GM12878 (cell line): ENCODE measurements at regions not wholly inside any gene's neighbourhood (a gene's known extent, or its start where the extent isn't known, plus 50 kb on each side); places are given as distances from the start of the nearest gene placed in this dataset.

Experiments
- ATAC-seq: fragments of 200-7000 bp; cut with Tn5 transposase; 3 replicates; pipeline ENCODE4 v1.9.1; 2020; ENCODE audit warnings: mild to moderate bottlenecking, moderate library complexity
- BruUV-seq: library from RNA; stranded (reverse); fragments of 400-500 nt; replicated peaks from 2 replicates; lab custom pipeline; 2021; lab: Mats Ljungman, UMichigan
- CTCF ChIA-PET: fragments of 300-600 bp; sonication (Branson Sonifier 250); formaldehyde crosslinking; extraction: SDS; loops from one replicate; lab custom pipeline; 2021; ENCODE audit warnings: inconsistent platforms; lab: Yijun Ruan, JAX
- POLR2A ChIA-PET: fragments of 350-600 bp; formaldehyde crosslinking; extraction: SDS; loops from one replicate; lab custom pipeline; 2021; ENCODE audit warnings: inconsistent platforms; lab: Charles Lee
- RAD21 ChIA-PET: fragments of 300-600 bp; sonication (Branson Sonifier 250); formaldehyde crosslinking; loops from one replicate; lab custom pipeline; 2023; ENCODE audit warnings: antibody characterized with exemption; ENCODE audit not compliant: unreplicated experiment; lab: Charles Lee
- SMC1A ChIA-PET: fragments of 300-600 bp; sonication (Branson Sonifier 250); formaldehyde crosslinking; loops from one replicate; lab custom pipeline; 2023; ENCODE audit not compliant: unreplicated experiment, uncharacterized antibody; lab: Charles Lee
- DNase-seq: peaks from one replicate; pipeline ENCODE4 v3.0.0-alpha.2; 2011; ENCODE audit warnings: low read depth, low spot score
- FAIRE-seq: peaks from 3 replicates; lab custom pipeline; 2011; peaks lifted over from hg19 to GRCh38; lab: Jason Lieb, UNC
- H2AFZ ChIP-seq: 2 replicates; pipeline ENCODE4 v1.6.0; 2011; ENCODE audit warnings: low read depth, low read length, control low read depth; ENCODE audit not compliant: control insufficient read depth
- H3K27ac ChIP-seq: 2 replicates; pipeline ENCODE4 v1.5.1; 2011; ENCODE audit warnings: control low read depth; ENCODE audit not compliant: control insufficient read depth, insufficient read depth
- H3K27me3 ChIP-seq, 2 experiments: replicated peaks in 1 of 2; 2 replicates each; pipeline versions ENCODE4 v1.6.0 to v1.6.1; 2011; ENCODE audit warnings: low read length in 1 of 2; ENCODE audit not compliant: control insufficient read depth in 2 of 2, insufficient read depth in 2 of 2
- H3K36me3 ChIP-seq, 2 experiments: 2 replicates each; pipeline ENCODE4 v1.5.1; 2011; ENCODE audit warnings: low read length in 1 of 2; ENCODE audit not compliant: control insufficient read depth in 2 of 2, insufficient read depth in 2 of 2
- H3K4me1 ChIP-seq: 2 replicates; pipeline ENCODE4 v1.6.1; 2011; ENCODE audit warnings: mild to moderate bottlenecking, low read length, moderate library complexity, mixed read lengths; ENCODE audit not compliant: control insufficient read depth, insufficient read depth
- H3K4me2 ChIP-seq: 2 replicates; pipeline ENCODE4 v1.6.0; 2011; ENCODE audit warnings: control low read depth; ENCODE audit not compliant: control insufficient read depth, insufficient read depth
- H3K4me3 ChIP-seq: fragments of 200-600 bp; sonication (generic); 2 replicates; pipeline ENCODE4 v1.5.1; 2016
- H3K79me2 ChIP-seq: 2 replicates; pipeline ENCODE4 v1.6.0; 2011; ENCODE audit warnings: low read length; ENCODE audit not compliant: control insufficient read depth, insufficient read depth
- H3K9ac ChIP-seq: 2 replicates; pipeline ENCODE4 v1.8.0; 2011; ENCODE audit warnings: low read length, control low read depth, mixed read lengths; ENCODE audit not compliant: control insufficient read depth, insufficient read depth
- H3K9me3 ChIP-seq: replicated peaks from 3 replicates; pipeline ENCODE4 v1.5.1; 2011; ENCODE audit warnings: mild to moderate bottlenecking, low read length; ENCODE audit not compliant: control insufficient read depth, insufficient read depth
- H4K20me1 ChIP-seq: 2 replicates; pipeline ENCODE4 v1.6.0; 2011; ENCODE audit not compliant: control insufficient read depth, insufficient read depth
- MEF2B ChIP-seq: fragments of 450-650 bp; IDR thresholded peaks from 2 replicates; pipeline ENCODE4 v1.6.1; 2018; ENCODE audit warnings: mild to moderate bottlenecking, moderate library complexity; ENCODE audit not compliant: partially characterized antibody, poor library complexity, severe bottlenecking
- PKNOX1 ChIP-seq: fragments of 450-650 bp; IDR thresholded peaks from 2 replicates; pipeline ENCODE4 v1.6.1; 2016; ENCODE audit warnings: mild to moderate bottlenecking
- RELB ChIP-seq: fragments of 450-650 bp; IDR thresholded peaks from 2 replicates; pipeline ENCODE4 v1.6.1; 2017; ENCODE audit warnings: low read depth, mild to moderate bottlenecking, moderate library complexity
- ZBTB4 ChIP-seq: fragments of 450-650 bp; formaldehyde crosslinking; IDR thresholded peaks from 2 replicates; pipeline ENCODE4 v1.4.0; 2022; ENCODE audit warnings: mild to moderate bottlenecking, moderate library complexity
- WGBS: methylation state at CpG from one replicate; pipeline ENCODE4 v1.1.6; 2016; ENCODE audit warnings: low lambda C conversion rate; ENCODE audit not compliant: insufficient replicate concordance, insufficient coverage; ENCODE audit errors: missing lambda C conversion rate; 5-methylcytosine and 5-hydroxymethylcytosine counted together
- in situ Hi-C: fragments of 300-500 bp; cut with MboI; formaldehyde crosslinking; loops from 9 replicates; pipeline ENCODE4 v1.14.3; 2018; ENCODE audit warnings: mixed read lengths
- intact Hi-C: fragments of 100-400 bp; cut with micrococcal nuclease; formaldehyde crosslinking; loops from one replicate; pipeline ENCODE4 v1.14.2; 2022; ENCODE audit not compliant: unreplicated experiment

GRCh38 chr7:65731129-65731528 lies 141.7 kb upstream of the VKORC1L1 start (continued):
- TF ChIP-seq ZBTB4 (CRISPR knock-in tag) = no peak

GRCh38 chr7:65731562-65732035 lies 141.3 kb upstream of the VKORC1L1 start:
- in situ Hi-C loops = no loop called here
- H3K4me1 ChIP-seq = no peaks in the 10 kb centered on the region
- H3K4me2 ChIP-seq = no peak overlapping the region
- SMC1A ChIA-PET = interaction anchor here (1.0 kb wide), 1 partner anchor 109 kb away, joined by 6 read pairs; no protein-coding TSS in a partner anchor
- no peaks in the 10 kb centered on the region for H3K9me3 ChIP-seq
- POLR2A ChIA-PET = no interaction called here
- no peak for ATAC-seq
- 67% methylated on average over 27 of the region's 27 CpGs for WGBS
- FAIRE-seq = no peak
- H2AFZ ChIP-seq = no peak overlapping the region
- intact Hi-C loops = no loop called here
- no peak for DNase-seq
- no peak for TF ChIP-seq MEF2B
- TF ChIP-seq PKNOX1 = no peak
- TF ChIP-seq RELB = no peak
- H3K27me3 ChIP-seq = no peaks in the 10 kb centered on the region
- no peak overlapping the region for H3K27ac ChIP-seq
- RAD21 ChIA-PET = no interaction called here
- no TSS peak for BruUV-seq
- no peak overlapping the region for H3K9ac ChIP-seq
- no peaks in the 10 kb centered on the region for H4K20me1 ChIP-seq
- no peak overlapping the region for H3K4me3 ChIP-seq
- H3K36me3 ChIP-seq = no peaks in the 10 kb centered on the region; a peak in 1 of 4 replicates
- CTCF ChIA-PET = interaction anchor here (6.1 kb wide), 1 partner anchor 108 kb away, joined by 31 read pairs; no protein-coding TSS in a partner anchor
- H3K79me2 ChIP-seq = no peaks in the 10 kb centered on the region
